ENCODE measurements at regions not wholly inside any gene's neighbourhood (a gene's known extent, or its start where the extent isn't known, plus 50 kb on each side); places are given as distances from the start of the nearest gene placed in this dataset.

DNA sequence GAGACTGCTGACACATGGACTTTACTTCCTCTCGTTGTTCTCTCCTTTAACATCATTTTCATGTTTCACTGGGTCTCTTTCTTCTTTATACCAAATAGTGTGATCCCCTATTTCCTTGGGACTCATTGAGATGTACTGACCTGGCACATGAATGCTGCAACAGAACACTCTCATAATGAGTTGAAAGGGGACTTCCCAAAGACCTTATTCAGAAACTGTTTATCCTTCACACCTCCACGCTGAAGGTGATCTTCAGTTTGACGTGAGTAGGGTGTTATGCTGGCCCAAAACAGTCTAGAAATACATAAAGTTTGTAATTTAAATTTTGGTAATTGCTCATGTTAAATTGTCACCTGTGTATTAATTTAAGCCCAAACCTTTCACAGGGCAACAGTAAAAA, 1096.8 kb upstream of the GYPC start:
- Histone ChIP-seq H2AFZ (ENCODE audit: insufficient read depth, low read depth, low read length, poor library complexity, severe bottlenecking) (no peak overlapping the region), H4K20me1 (ENCODE audit: control insufficient read depth, insufficient read depth, low read length, poor library complexity, severe bottlenecking) (no peaks in the 10 kb centered on the region), H3K9me3 (ENCODE audit: control extremely low read depth in 1 of 3, control insufficient read depth in 2 of 3, insufficient read depth in 1 of 3, low read length in 2 of 3) (no peaks in the 10 kb centered on the region), H3K27me3 (replicated peaks in 1 of 4; ENCODE audit: control extremely low read depth in 1 of 4, control insufficient read depth in 3 of 4, insufficient read depth in 4 of 4, low read length in 3 of 4) (no peaks in the 10 kb centered on the region), H3K4me1 (ENCODE audit: control insufficient read depth in 2 of 2, insufficient read depth in 2 of 2, low read length in 2 of 2) (no peaks in the 10 kb centered on the region), H3K4me3 (ENCODE audit: control extremely low read depth in 1 of 5, extremely low read depth in 1 of 5, insufficient read depth in 1 of 5, low read depth in 2 of 5, low read length in 4 of 5) (no peak overlapping the region), H3K79me2 (ENCODE audit: control insufficient read depth, insufficient read depth, low read length) (no peaks in the 10 kb centered on the region), H3K27ac (ENCODE audit: low read length in 2 of 2) (no peak overlapping the region), H3K36me3 (replicated peaks in 1 of 2; ENCODE audit: control extremely low read depth in 1 of 2, control insufficient read depth in 1 of 2, extremely low read depth in 1 of 2, insufficient read depth in 2 of 2, low read length in 1 of 2) (no peaks in the 10 kb centered on the region), H3K9ac (ENCODE audit: low read length) (no peak overlapping the region), H3K4me2 (replicated peaks; ENCODE audit: low read depth, low read length, poor library complexity, severe bottlenecking) (no peak overlapping the region)
- 83% methylated on average over 1 of the region's 3 CpGs for WGBS (ENCODE audit: insufficient coverage)
- TF ChIP-seq, protein P1, sequence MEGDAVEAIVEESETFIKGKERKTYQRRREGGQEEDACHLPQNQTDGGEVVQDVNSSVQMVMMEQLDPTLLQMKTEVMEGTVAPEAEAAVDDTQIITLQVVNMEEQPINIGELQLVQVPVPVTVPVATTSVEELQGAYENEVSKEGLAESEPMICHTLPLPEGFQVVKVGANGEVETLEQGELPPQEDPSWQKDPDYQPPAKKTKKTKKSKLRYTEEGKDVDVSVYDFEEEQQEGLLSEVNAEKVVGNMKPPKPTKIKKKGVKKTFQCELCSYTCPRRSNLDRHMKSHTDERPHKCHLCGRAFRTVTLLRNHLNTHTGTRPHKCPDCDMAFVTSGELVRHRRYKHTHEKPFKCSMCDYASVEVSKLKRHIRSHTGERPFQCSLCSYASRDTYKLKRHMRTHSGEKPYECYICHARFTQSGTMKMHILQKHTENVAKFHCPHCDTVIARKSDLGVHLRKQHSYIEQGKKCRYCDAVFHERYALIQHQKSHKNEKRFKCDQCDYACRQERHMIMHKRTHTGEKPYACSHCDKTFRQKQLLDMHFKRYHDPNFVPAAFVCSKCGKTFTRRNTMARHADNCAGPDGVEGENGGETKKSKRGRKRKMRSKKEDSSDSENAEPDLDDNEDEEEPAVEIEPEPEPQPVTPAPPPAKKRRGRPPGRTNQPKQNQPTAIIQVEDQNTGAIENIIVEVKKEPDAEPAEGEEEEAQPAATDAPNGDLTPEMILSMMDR (IDR thresholded peaks at IDR 0.05): no peak
- TF ChIP-seq EZH2 (IDR thresholded peaks at IDR 0.05; ENCODE audit: borderline replicate concordance, insufficient read depth, low read depth, low read length, poor library complexity, severe bottlenecking): no peak
- Mint-ChIP-seq H3K27ac (no peak overlapping the region), H3K4me1 (no peaks in the 10 kb centered on the region), H3K4me3 (no peak overlapping the region), H3K27me3 (no peaks in the 10 kb centered on the region), H3K9me3 (ENCODE audit: insufficient read depth) (peaks cover 2% of the 10 kb centered on the region)
- no peak for DNase-seq
- intact Hi-C loops (cut with micrococcal nuclease): no loop called here
- ChIA-PET CTCF (no interaction called here), POLR2A (no interaction called here)
- ATAC-seq (ENCODE audit: low read depth): no peak

DNA sequence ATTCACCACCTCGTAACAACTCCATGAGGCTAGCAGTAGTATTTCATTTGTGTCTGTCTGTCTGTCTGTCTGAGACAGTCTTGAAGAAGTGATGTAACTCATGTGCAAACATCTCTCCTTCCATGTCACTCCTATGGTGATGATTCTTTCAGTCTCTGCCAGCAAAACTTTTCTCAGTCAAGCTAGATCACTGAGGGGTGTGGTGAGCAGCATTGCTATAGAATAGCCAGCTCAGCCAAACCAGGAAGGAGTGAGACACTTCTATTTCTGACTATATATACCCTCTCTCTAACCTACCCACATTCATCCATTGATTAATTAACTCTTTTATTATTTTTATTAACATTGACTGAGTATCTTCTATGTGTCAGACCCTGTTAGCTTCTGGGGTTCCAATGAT, 1095.1 kb upstream of the GYPC start:
- H3K4me2 ChIP-seq (replicated peaks; ENCODE audit: low read depth, low read length, poor library complexity, severe bottlenecking): no peak overlapping the region
- no peak overlapping the region for H2AFZ ChIP-seq (ENCODE audit: insufficient read depth, low read depth, low read length, poor library complexity, severe bottlenecking)
- no peak overlapping the region for H3K4me3 Mint-ChIP-seq
- no peak overlapping the region for H3K4me3 ChIP-seq (ENCODE audit: control extremely low read depth in 1 of 5, extremely low read depth in 1 of 5, insufficient read depth in 1 of 5, low read depth in 2 of 5, low read length in 4 of 5)
- no peaks in the 10 kb centered on the region for H3K36me3 ChIP-seq (replicated peaks in 1 of 2; ENCODE audit: control extremely low read depth in 1 of 2, control insufficient read depth in 1 of 2, extremely low read depth in 1 of 2, insufficient read depth in 2 of 2, low read length in 1 of 2)
- no peaks in the 10 kb centered on the region for H3K79me2 ChIP-seq (ENCODE audit: control insufficient read depth, insufficient read depth, low read length)
- peaks cover 2% of the 10 kb centered on the region for H3K9me3 Mint-ChIP-seq (ENCODE audit: insufficient read depth)
- H3K27ac ChIP-seq (ENCODE audit: low read length in 2 of 2): no peak overlapping the region
- no peaks in the 10 kb centered on the region for H3K4me1 ChIP-seq (ENCODE audit: control insufficient read depth in 2 of 2, insufficient read depth in 2 of 2, low read length in 2 of 2)
- DNase-seq (no peak), ATAC-seq (ENCODE audit: low read depth) (no peak)
- H3K9me3 ChIP-seq (ENCODE audit: control extremely low read depth in 1 of 3, control insufficient read depth in 2 of 3, insufficient read depth in 1 of 3, low read length in 2 of 3): no peaks in the 10 kb centered on the region
- H3K27ac Mint-ChIP-seq: no peak overlapping the region
- no peak overlapping the region for H3K9ac ChIP-seq (ENCODE audit: low read length)
- ChIA-PET CTCF (no interaction called here), POLR2A (no interaction called here)
- no peaks in the 10 kb centered on the region for H3K27me3 Mint-ChIP-seq
- no peaks in the 10 kb centered on the region for H3K4me1 Mint-ChIP-seq
- no peaks in the 10 kb centered on the region for H3K27me3 ChIP-seq (replicated peaks in 1 of 4; ENCODE audit: control extremely low read depth in 1 of 4, control insufficient read depth in 3 of 4, insufficient read depth in 4 of 4, low read length in 3 of 4)
- no peak for TF ChIP-seq EZH2 (IDR thresholded peaks at IDR 0.05; ENCODE audit: borderline replicate concordance, insufficient read depth, low read depth, low read length, poor library complexity, severe bottlenecking)
- TF ChIP-seq, protein P1 (IDR thresholded peaks at IDR 0.05): no peak
- no CpG with 5 or more reads among the region's 1 CpG for WGBS (ENCODE audit: insufficient coverage)
- no peaks in the 10 kb centered on the region for H4K20me1 ChIP-seq (ENCODE audit: control insufficient read depth, insufficient read depth, low read length, poor library complexity, severe bottlenecking)
- intact Hi-C loops (cut with micrococcal nuclease): no loop called here
